ENCODE measurements at regions not wholly inside any gene's neighbourhood (a gene's known extent, or its start where the extent isn't known, plus 50 kb on each side); places are given as distances from the start of the nearest gene placed in this dataset.

GRCh38 chr5:10856071-10856470, 95.0 kb upstream of the DAP start:
- no peak for TF ChIP-seq CTCF (IDR thresholded peaks at IDR 0.05)
- TF ChIP-seq POLR2AphosphoS5 (IDR thresholded peaks at IDR 0.05), result no peak
- no peak for TF ChIP-seq EP300 (IDR thresholded peaks at IDR 0.05)
- TF ChIP-seq POLR2A (IDR thresholded peaks at IDR 0.05), result no peak
